ENCODE measurements at regions not wholly inside any gene's neighbourhood (a gene's known extent, or its start where the extent isn't known, plus 50 kb on each side); places are given as distances from the start of the nearest gene placed in this dataset.

- TF ChIP-seq CTCF (IDR thresholded peaks at IDR 0.05) = no peak
- TF ChIP-seq POLR2AphosphoS5 (IDR thresholded peaks at IDR 0.05) = no peak
Observed at GRCh38 chr10:61278556-61278955, 174.6 kb downstream of the TMEM26 start.

Measured in breast epithelium (tissue), 3 donors.